ENCODE measurements at regions not wholly inside any gene's neighbourhood (a gene's known extent, or its start where the extent isn't known, plus 50 kb on each side); places are given as distances from the start of the nearest gene placed in this dataset.

- Mint-ChIP-seq H3K36me3 (no peaks in the 10 kb centered on the region), H3K9me3 (peaks cover 19% of the 10 kb centered on the region), H3K4me1 (peaks cover 22% of the 10 kb centered on the region), H3K4me3 (no peak overlapping the region), H3K27ac (no peak overlapping the region), H3K27me3 (ENCODE audit: low read depth) (no peaks in the 10 kb centered on the region)
- ChIA-PET CTCF (interaction anchor here (0.8 to 1.1 kb wide), 2 partner anchors 15 to 93 kb away, joined by 3 read pairs; no protein-coding TSS in a partner anchor), POLR2A (no interaction called here)
- TF ChIP-seq CREB1 (CRISPR knock-in tag; IDR thresholded peaks at IDR 0.05) (no peak), USF1 (CRISPR knock-in tag; IDR thresholded peaks at IDR 0.05) (no peak), TCF7 (CRISPR knock-in tag; IDR thresholded peaks at IDR 0.05; ENCODE audit: low read depth) (no peak)
- DNase-seq (ENCODE audit: low spot score) (no peak), ATAC-seq (no peak)
These were observed 428.5 kb upstream of the SEMA6D start for GRCh38 chr15:47288794-47289193.

GRCh38 chr15:47289656-47290055 is 427.6 kb upstream of the SEMA6D start:
- Mint-ChIP-seq H3K36me3 (no peaks in the 10 kb centered on the region), H3K27ac (no peak overlapping the region), H3K4me3 (no peak overlapping the region), H3K9me3 (peaks cover 19% of the 10 kb centered on the region), H3K27me3 (ENCODE audit: low read depth) (no peaks in the 10 kb centered on the region), H3K4me1 (peaks cover 25% of the 10 kb centered on the region)
- ChIA-PET POLR2A (no interaction called here), CTCF (interaction anchor here (0.8 to 1.1 kb wide), 2 partner anchors 16 to 94 kb away, joined by 3 read pairs; no protein-coding TSS in a partner anchor)
- DNase-seq (ENCODE audit: low spot score): peak; percentile 13
- TF ChIP-seq ZBTB43 (CRISPR knock-in tag; IDR thresholded peaks at IDR 0.05) (no peak), RORB (CRISPR knock-in tag; IDR thresholded peaks at IDR 0.05) (no peak), FOXP4 (CRISPR knock-in tag; IDR thresholded peaks at IDR 0.05) (no peak), ZNF263 (CRISPR knock-in tag; IDR thresholded peaks at IDR 0.05; ENCODE audit: low read depth) (no peak), PRRX2 (CRISPR knock-in tag; IDR thresholded peaks at IDR 0.05) (no peak), CTCF (IDR thresholded peaks at IDR 0.05) (no peak)
- ATAC-seq: peak; percentile 91

- TF ChIP-seq CDX4 (CRISPR knock-in tag; IDR thresholded peaks at IDR 0.05; ENCODE audit: borderline replicate concordance) (no peak), E2F1 (CRISPR knock-in tag; IDR thresholded peaks at IDR 0.05) (no peak), RELA (CRISPR knock-in tag; IDR thresholded peaks at IDR 0.05; ENCODE audit: borderline replicate concordance) (no peak), OVOL2 (CRISPR knock-in tag; IDR thresholded peaks at IDR 0.05; ENCODE audit: borderline replicate concordance) (no peak), PREB (CRISPR knock-in tag; IDR thresholded peaks at IDR 0.05; ENCODE audit: borderline replicate concordance) (no peak), PRRX2 (CRISPR knock-in tag; IDR thresholded peaks at IDR 0.05) (no peak)
- CTCF ChIA-PET: no interaction called here
- POLR2A ChIA-PET: no interaction called here
- Mint-ChIP-seq H3K4me3 (no peak overlapping the region), H3K4me1 (peaks cover 26% of the 10 kb centered on the region), H3K27me3 (ENCODE audit: low read depth) (no peaks in the 10 kb centered on the region), H3K27ac (no peak overlapping the region), H3K36me3 (no peaks in the 10 kb centered on the region), H3K9me3 (peaks cover 17% of the 10 kb centered on the region)
- DNase-seq (ENCODE audit: low spot score): no peak
- ATAC-seq: no peak
These were observed 425.5 kb upstream of the SEMA6D start for GRCh38 chr15:47291767-47292166.

All from WTC11 (cell line).